Fibroblast of pulmonary artery (primary cell): ENCODE measurements at regions not wholly inside any gene's neighbourhood (a gene's known extent, or its start where the extent isn't known, plus 50 kb on each side); places are given as distances from the start of the nearest gene placed in this dataset.

Experiments used
- DNase-seq: peaks from one replicate; pipeline ENCODE4 v3.0.0-alpha.2; 2010; ENCODE audit warnings: low read depth
- H3K4me3 ChIP-seq: replicated peaks from 2 replicates; pipeline ENCODE4 v1.5.1; 2011; ENCODE audit warnings: low read depth, mild to moderate bottlenecking, control low read depth, low read length, moderate library complexity
- TF ChIP-seq, protein P1 (sequence below): IDR thresholded peaks from 2 replicates; pipeline ENCODE4 v1.5.1; 2011; ENCODE audit warnings: mild to moderate bottlenecking, control low read depth, low read length, inconsistent platforms; ENCODE audit errors: missing control alignments

DNA sequence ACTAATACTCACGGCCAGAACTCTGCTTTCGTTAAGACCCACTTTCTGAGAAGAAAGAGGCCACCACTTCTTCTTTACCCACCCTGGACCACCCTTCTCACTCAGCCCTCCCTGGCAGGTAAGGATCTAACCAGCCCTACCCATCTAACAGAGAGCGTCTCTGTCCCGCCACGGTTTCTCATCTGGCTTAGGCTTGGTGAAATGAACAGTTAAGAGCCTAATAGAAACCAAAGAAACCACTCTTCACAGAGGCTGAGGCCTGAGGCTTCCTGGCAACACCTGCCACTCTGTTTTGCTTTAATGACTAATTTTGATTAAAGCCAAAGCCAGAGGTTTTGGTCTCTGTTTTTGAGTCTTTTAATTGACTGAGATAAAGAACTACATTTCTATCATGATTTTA is 354.1 kb upstream of the SLC30A5 start:
- no peak for DNase-seq
- TF ChIP-seq, protein P1, sequence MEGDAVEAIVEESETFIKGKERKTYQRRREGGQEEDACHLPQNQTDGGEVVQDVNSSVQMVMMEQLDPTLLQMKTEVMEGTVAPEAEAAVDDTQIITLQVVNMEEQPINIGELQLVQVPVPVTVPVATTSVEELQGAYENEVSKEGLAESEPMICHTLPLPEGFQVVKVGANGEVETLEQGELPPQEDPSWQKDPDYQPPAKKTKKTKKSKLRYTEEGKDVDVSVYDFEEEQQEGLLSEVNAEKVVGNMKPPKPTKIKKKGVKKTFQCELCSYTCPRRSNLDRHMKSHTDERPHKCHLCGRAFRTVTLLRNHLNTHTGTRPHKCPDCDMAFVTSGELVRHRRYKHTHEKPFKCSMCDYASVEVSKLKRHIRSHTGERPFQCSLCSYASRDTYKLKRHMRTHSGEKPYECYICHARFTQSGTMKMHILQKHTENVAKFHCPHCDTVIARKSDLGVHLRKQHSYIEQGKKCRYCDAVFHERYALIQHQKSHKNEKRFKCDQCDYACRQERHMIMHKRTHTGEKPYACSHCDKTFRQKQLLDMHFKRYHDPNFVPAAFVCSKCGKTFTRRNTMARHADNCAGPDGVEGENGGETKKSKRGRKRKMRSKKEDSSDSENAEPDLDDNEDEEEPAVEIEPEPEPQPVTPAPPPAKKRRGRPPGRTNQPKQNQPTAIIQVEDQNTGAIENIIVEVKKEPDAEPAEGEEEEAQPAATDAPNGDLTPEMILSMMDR, result no peak
- no peak overlapping the region for H3K4me3 ChIP-seq

DNA sequence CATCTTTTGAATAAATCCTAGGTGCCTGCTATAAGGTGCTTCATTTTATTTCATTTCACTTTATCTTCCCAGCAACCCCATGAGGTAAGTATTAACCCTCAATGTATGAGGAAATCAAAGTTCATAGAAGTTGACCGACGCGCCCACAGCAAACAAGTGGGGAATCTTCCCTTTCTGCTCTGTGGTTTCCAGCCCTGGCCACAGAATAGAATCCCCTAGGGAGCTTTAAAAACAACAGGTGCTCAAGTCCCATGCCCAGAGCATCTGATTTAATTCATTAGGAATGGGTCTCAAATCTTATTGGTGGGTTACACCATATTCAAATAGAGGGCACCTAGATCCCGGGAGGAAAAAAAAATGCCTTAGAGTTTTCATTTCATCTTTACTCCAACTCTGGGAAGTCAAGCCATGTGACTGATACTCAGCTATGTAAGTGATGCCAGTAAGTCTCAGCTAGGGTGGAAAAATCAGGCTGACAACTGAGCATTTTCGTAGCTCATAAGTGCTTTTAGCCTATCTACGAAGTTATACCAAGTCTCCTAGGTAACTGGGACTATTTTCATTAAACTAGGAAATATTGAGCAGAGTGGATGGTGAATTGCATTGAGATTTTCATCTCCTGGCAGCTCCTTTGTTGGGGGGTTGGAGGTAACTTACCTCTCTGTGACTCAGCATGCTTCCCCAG is 353.4 kb upstream of the SLC30A5 start:
- DNase-seq, result no peak
- H3K4me3 ChIP-seq, result no peak overlapping the region
- TF ChIP-seq, protein P1, result no peak

DNA sequence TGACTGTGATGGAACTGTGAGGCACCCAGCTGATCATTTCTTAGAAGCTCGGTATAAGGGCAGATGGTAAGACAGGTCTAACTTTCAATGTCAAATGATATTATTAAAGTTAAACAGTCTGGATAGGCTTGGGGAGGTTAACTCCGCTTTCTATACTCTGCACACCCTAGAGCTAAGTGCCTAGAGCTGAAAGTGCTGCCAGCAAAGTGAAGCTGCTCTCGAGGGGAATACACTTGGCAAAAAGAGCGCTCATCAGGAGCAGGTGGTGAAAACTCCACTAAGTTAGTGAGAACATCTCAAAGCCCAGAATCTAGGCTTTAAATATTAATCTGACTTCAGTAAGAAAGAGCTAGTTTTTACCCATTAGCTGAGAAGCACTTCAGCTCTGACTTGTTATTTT is 349.6 kb upstream of the SLC30A5 start:
- H3K4me3 ChIP-seq, result no peak overlapping the region
- no peak for DNase-seq
- TF ChIP-seq, protein P1, result no peak

DNA sequence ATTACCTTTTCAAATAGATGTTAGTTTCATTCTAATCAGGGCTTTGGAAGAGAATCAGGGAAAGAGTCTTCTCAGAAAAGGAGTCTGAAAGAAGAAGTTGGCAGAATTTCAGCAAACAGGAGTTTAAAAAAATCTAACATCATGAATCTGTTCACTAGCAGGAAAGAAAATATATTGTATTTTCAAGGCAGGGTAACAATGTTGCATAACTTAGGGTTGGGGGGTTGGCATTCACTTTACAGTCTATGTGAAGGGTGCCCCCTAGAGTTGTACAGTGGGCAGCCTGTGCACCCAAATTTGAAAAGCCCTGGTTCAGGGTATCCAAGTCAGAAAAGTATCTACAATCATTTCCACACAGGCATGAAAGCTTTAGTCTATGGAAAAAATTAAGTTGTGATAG is 348.4 kb upstream of the SLC30A5 start:
- peak; percentile 44 for DNase-seq
- no peak overlapping the region for H3K4me3 ChIP-seq
- TF ChIP-seq, protein P1, result peak; percentile 32

DNA sequence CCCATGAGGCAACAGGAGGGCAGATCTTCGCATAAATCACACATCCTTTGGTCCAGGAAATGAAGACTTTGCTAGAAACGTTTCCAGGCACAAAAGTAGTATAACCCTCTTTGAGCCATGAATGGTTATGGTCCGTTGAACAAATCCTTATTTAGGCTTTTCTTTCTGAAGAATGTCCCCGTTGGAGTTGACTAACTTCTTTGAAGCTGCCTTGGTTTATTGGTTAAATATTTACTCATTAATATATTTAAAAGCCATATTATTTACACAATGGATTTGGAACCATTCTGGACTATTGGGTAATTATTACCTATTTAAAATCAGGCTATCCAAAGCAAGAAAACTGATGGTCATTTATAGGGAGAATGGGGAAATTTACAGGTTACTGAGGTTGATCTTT is 347.6 kb upstream of the SLC30A5 start:
- TF ChIP-seq, protein P1, result no peak
- DNase-seq, result no peak
- no peak overlapping the region for H3K4me3 ChIP-seq

DNA sequence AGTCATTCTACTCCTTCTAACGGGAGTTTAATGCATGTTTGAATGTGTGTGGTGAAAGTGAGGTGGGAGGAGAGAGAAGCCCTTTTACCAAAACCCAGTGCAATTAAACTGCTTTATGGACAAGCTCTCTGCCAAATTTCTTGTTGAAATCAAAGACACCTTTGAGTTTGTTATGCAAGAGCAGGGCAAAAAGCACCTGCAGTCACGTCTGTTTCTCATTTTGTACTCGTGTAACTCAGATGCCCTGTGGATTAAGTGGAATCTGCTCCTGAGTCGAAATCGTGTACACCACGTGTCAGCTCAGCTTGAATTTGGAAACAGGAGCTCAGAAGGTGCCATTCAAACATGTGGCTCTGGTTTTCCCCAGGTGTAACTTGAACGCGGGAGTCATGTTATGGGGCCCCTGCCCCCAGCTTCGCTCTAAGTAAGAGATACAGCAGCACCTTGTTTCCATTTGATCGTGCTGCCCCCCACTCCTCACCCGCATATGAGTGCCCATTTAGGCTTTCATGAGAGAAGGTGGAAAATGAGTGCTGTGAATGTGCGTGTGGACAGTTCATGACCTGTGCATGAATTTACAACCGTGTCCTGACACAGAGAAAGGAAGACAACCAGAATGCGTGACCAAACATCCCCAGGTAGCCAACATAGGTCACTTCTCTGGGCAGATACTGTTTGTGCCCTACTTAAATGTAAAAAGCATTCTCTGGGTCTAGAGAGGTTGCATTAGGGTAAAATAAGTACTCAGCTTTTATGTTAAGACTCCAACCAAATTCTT is 347.0 kb upstream of the SLC30A5 start:
- TF ChIP-seq, protein P1, result no peak
- no peak overlapping the region for H3K4me3 ChIP-seq
- DNase-seq, result no peak

DNA sequence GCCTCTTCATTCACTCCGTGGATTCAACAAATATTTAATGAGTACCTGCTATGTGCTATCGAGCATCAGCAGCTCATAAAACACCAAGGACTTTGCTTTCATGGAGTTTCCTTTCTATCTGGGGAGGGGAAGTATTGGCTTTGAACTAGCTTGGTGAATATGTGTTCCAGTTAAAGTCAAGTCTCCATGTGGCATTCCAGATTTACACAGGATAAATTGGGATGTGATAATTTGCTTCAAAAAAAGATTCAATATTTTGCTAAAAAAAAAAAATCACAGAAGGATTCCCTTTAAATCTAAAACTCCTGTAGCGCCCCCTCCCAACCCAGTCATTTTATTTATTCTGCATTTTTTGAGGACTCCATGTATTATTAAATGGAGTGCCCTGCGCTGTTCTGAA is 346.3 kb upstream of the SLC30A5 start:
- no peak overlapping the region for H3K4me3 ChIP-seq
- DNase-seq, result no peak
- TF ChIP-seq, protein P1, result no peak
